Keratinocyte (primary cell): ENCODE measurements at regions not wholly inside any gene's neighbourhood (a gene's known extent, or its start where the extent isn't known, plus 50 kb on each side); places are given as distances from the start of the nearest gene placed in this dataset.

Experiments
- DNase-seq: peaks from one replicate; pipeline ENCODE4 v3.0.0-alpha.2; 2011; ENCODE audit warnings: low read depth, missing footprints, low spot score
- FAIRE-seq: peaks from 2 replicates; lab custom pipeline; 2011; peaks lifted over from hg19 to GRCh38; lab: Jason Lieb, UNC
- H2AFZ ChIP-seq: 2 replicates; pipeline ENCODE4 v1.6.0; 2012; ENCODE audit warnings: low read length, control low read depth, inconsistent platforms; ENCODE audit not compliant: control insufficient read depth
- H3K27ac ChIP-seq: 2 replicates; pipeline ENCODE4 v1.5.1; 2011; ENCODE audit warnings: low read length; ENCODE audit not compliant: control insufficient read depth, insufficient read depth
- H3K27me3 ChIP-seq: 3 replicates; pipeline ENCODE4 v1.6.0; 2011; ENCODE audit warnings: low read length; ENCODE audit not compliant: control insufficient read depth, insufficient read depth; ENCODE audit errors: extremely low read depth
- H3K36me3 ChIP-seq, 2 experiments: 2 replicates in 1 of 2; 3 replicates in 1 of 2; pipeline ENCODE4 v1.5.1; 2011; ENCODE audit warnings: low read length in 2 of 2, mild to moderate bottlenecking in 1 of 2; ENCODE audit not compliant: control insufficient read depth in 2 of 2, insufficient read depth in 2 of 2; ENCODE audit errors: extremely low read depth in 1 of 2
- H3K4me1 ChIP-seq: 3 replicates; pipeline ENCODE4 v1.5.1; 2011; ENCODE audit warnings: low read length; ENCODE audit not compliant: control insufficient read depth, insufficient read depth; ENCODE audit errors: extremely low read depth
- H3K4me2 ChIP-seq: 3 replicates; pipeline ENCODE4 v1.6.0; 2011; ENCODE audit warnings: low read depth, low read length; ENCODE audit not compliant: control insufficient read depth, insufficient read depth; ENCODE audit errors: extremely low read depth
- H3K4me3 ChIP-seq, 3 experiments: fragments of 200-600 bp in 1 of 3; sonication (generic) in 1 of 3; 2 replicates in 2 of 3; 3 replicates in 1 of 3; pipeline ENCODE4 v1.5.1; 2011 to 2016; ENCODE audit warnings: low read length in 3 of 3, mild to moderate bottlenecking in 3 of 3, control low read depth in 2 of 3, inconsistent platforms in 1 of 3, low read depth in 1 of 3, mixed read lengths in 1 of 3, mixed run types in 1 of 3, moderate library complexity in 1 of 3; ENCODE audit not compliant: control insufficient read depth in 2 of 3, insufficient read depth in 2 of 3; ENCODE audit errors: extremely low read depth in 1 of 3
- H3K79me2 ChIP-seq: 2 replicates; pipeline ENCODE4 v1.6.0; 2012; ENCODE audit warnings: low read length; ENCODE audit not compliant: control insufficient read depth, insufficient read depth
- H3K9ac ChIP-seq: 3 replicates; pipeline ENCODE4 v1.6.0; 2011; ENCODE audit warnings: low read length; ENCODE audit not compliant: control insufficient read depth, insufficient read depth; ENCODE audit errors: extremely low read depth
- H3K9me1 ChIP-seq: 3 replicates; pipeline ENCODE4 v1.6.0; 2011; ENCODE audit warnings: low read length; ENCODE audit not compliant: control insufficient read depth, insufficient read depth; ENCODE audit errors: extremely low read depth
- H3K9me3 ChIP-seq: 2 replicates; pipeline ENCODE4 v1.5.1; 2012; ENCODE audit warnings: low read depth, low read length; ENCODE audit not compliant: control insufficient read depth
- H4K20me1 ChIP-seq: 3 replicates; pipeline ENCODE4 v1.6.0; 2011; ENCODE audit warnings: low read length; ENCODE audit not compliant: control insufficient read depth, insufficient read depth; ENCODE audit errors: extremely low read depth
- EZH2 ChIP-seq: IDR thresholded peaks from one replicate; pipeline ENCODE4 v1.6.1; 2012; ENCODE audit warnings: inconsistent platforms, mild to moderate bottlenecking, low read length, moderate library complexity
- dilution Hi-C: fragments of 300-500 bp; cut with MboI; formaldehyde crosslinking; loops from one replicate; pipeline ENCODE4 v1.7.0; 2020; ENCODE audit warnings: low sequenced_read_pairs; ENCODE audit not compliant: extremely low pct_ligation_motif_present
- TF ChIP-seq, protein P1 (sequence below), 3 experiments: IDR thresholded peaks in 1 of 3; conservative IDR thresholded peaks in 1 of 3; optimal IDR thresholded peaks in 1 of 3; 2 replicates in 2 of 3; 3 replicates in 1 of 3; pipeline versions ENCODE3 to v1.5.1; 2011; ENCODE audit warnings: low read length in 3 of 3, mild to moderate bottlenecking in 3 of 3, moderate library complexity in 2 of 3, control low read depth in 1 of 3, inconsistent platforms in 1 of 3; ENCODE audit not compliant: insufficient read depth in 2 of 3; ENCODE audit errors: extremely low read depth in 1 of 3

DNA sequence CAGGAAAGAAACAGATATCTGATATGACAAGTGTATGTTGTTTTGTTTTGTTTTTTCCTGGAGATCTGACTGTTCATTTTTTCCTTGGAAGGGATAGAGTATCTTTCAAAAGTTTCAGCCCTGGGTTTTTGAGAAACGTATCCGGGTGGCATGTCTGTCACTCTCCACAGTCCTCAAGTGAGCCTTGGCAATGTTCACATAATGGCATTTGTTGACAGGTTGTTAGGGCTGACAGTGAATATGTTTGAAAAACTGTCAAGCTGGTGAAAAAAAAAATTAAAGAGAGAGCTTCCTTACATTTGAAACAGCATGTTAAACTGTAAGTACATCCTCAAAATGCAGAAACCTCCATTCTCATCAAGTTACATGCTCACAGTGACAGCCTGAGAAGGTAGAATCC lies 113.0 kb upstream of the DYNLRB2 start:
- peaks cover 5% of the 10 kb centered on the region for H3K27me3 ChIP-seq
- no peak overlapping the region for H3K4me2 ChIP-seq
- no peak overlapping the region for H2AFZ ChIP-seq
- H3K36me3 ChIP-seq = no peaks in the 10 kb centered on the region
- H3K9me3 ChIP-seq = no peaks in the 10 kb centered on the region
- no peaks in the 10 kb centered on the region for H3K9me1 ChIP-seq
- no peak for DNase-seq
- no peak for FAIRE-seq
- no peak overlapping the region for H3K4me3 ChIP-seq
- no peaks in the 10 kb centered on the region for H3K4me1 ChIP-seq
- no peak for TF ChIP-seq EZH2
- TF ChIP-seq, protein P1, sequence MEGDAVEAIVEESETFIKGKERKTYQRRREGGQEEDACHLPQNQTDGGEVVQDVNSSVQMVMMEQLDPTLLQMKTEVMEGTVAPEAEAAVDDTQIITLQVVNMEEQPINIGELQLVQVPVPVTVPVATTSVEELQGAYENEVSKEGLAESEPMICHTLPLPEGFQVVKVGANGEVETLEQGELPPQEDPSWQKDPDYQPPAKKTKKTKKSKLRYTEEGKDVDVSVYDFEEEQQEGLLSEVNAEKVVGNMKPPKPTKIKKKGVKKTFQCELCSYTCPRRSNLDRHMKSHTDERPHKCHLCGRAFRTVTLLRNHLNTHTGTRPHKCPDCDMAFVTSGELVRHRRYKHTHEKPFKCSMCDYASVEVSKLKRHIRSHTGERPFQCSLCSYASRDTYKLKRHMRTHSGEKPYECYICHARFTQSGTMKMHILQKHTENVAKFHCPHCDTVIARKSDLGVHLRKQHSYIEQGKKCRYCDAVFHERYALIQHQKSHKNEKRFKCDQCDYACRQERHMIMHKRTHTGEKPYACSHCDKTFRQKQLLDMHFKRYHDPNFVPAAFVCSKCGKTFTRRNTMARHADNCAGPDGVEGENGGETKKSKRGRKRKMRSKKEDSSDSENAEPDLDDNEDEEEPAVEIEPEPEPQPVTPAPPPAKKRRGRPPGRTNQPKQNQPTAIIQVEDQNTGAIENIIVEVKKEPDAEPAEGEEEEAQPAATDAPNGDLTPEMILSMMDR (optimal IDR thresholded peaks at IDR 0.05 in 1 of 3, IDR thresholded peaks at IDR 0.05 in 1 of 3, conservative IDR thresholded peaks at IDR 0.05 in 1 of 3; ENCODE audit: extremely low read depth in 1 of 3, insufficient read depth in 2 of 3, low read length in 3 of 3) = no peak
- no peak overlapping the region for H3K9ac ChIP-seq
- no peaks in the 10 kb centered on the region for H4K20me1 ChIP-seq
- H3K79me2 ChIP-seq = no peaks in the 10 kb centered on the region
- H3K27ac ChIP-seq = no peak overlapping the region
- dilution Hi-C loops = no loop called here

DNA sequence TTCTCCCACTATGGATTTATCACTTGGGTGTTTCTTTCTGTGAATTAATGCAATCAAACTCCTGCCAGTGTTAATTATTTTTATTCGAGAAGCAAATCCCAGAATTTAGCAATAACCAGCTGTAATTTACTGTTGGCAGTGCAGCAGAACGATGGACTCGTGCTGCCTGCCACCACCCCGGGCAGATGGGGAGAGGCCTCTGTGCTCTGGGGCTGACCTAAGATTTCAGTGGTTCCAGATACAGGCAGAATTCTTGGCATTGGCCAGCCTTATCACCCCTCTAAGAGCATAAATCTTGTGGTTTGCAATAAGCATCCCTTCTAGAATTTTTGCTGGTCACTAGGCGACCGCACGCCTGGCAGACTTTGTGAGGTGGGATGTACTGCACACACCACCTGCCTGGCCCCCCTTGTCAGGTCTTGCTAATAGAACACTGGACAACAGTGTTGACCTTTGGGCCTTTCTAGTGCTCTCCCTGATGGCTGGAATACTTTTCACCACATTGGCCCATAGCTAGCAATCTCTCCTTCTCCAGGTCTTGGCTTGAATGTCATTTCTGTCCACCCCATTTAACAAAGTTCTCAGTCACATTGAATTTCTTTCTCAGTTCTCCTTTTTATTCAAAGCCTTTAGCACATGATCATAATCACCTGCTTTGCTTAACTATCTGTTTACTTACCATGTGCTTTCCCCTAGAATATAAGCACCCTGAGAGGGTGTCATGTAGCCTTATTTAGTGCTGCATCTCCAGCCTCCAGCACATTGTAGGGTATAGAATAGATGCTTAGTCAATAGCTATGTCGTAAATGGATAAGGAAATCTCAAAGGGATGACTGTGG lies 122.1 kb upstream of the DYNLRB2 start:
- TF ChIP-seq EZH2 = no peak
- TF ChIP-seq, protein P1 (optimal IDR thresholded peaks at IDR 0.05 in 1 of 3, IDR thresholded peaks at IDR 0.05 in 1 of 3, conservative IDR thresholded peaks at IDR 0.05 in 1 of 3; ENCODE audit: extremely low read depth in 1 of 3, insufficient read depth in 2 of 3, low read length in 3 of 3) = no peak
- H2AFZ ChIP-seq = no peak overlapping the region

More for the DNA sequence above, 122.1 kb upstream of the DYNLRB2 start:
- Histone ChIP-seq H3K4me2 (no peak overlapping the region), H3K36me3 (no peaks in the 10 kb centered on the region), H3K27ac (no peak overlapping the region), H4K20me1 (no peaks in the 10 kb centered on the region), H3K27me3 (no peaks in the 10 kb centered on the region), H3K9me3 (no peaks in the 10 kb centered on the region), H3K79me2 (no peaks in the 10 kb centered on the region), H3K9me1 (no peaks in the 10 kb centered on the region), H3K4me3 (no peak overlapping the region), H3K4me1 (no peaks in the 10 kb centered on the region), H3K9ac (no peak overlapping the region)
- no peak for DNase-seq
- no peak for FAIRE-seq
- dilution Hi-C loops = no loop called here
